Neural cell (in vitro differentiated cells): ENCODE measurements at regions not wholly inside any gene's neighbourhood (a gene's known extent, or its start where the extent isn't known, plus 50 kb on each side); places are given as distances from the start of the nearest gene placed in this dataset.

Experiments used
- H2AFZ ChIP-seq: fragments of 200-600, 300-800 bp; sonication (generic), shearing (Covaris generic); 2 replicates; pipeline ENCODE4 v1.6.0; 2014; ENCODE audit warnings: low read depth, mild to moderate bottlenecking, antibody characterized with exemption, low read length, moderate library complexity
- H3F3A ChIP-seq: fragments of 200-600 bp; shearing (Covaris generic); 2 replicates; pipeline ENCODE4 v1.6.1; 2016; ENCODE audit warnings: mild to moderate bottlenecking, moderate library complexity, mixed read lengths, antibody characterized with exemption, low read length; ENCODE audit not compliant: insufficient read depth, poor library complexity, severe bottlenecking
- H3K27ac ChIP-seq: fragments of 200-600, 300-800 bp; sonication (generic), shearing (Covaris generic); 2 replicates; pipeline ENCODE4 v1.5.1; 2014; ENCODE audit warnings: mild to moderate bottlenecking, low read length, moderate library complexity
- H3K27me3 ChIP-seq: fragments of 300-800, 200-600 bp; sonication (generic), shearing (Covaris generic); 2 replicates; pipeline ENCODE4 v1.6.0; 2014; ENCODE audit warnings: mild to moderate bottlenecking, low read depth, low read length, moderate library complexity; ENCODE audit not compliant: insufficient read depth
- H3K36me3 ChIP-seq: fragments of 300-800, 200-600 bp; sonication (generic), shearing (Covaris generic); 2 replicates; pipeline ENCODE4 v1.5.1; 2014; ENCODE audit warnings: mild to moderate bottlenecking, antibody characterized with exemption, low read length, moderate library complexity; ENCODE audit not compliant: insufficient read depth
- H3K4me2 ChIP-seq: fragments of 300-800, 200-600 bp; sonication (generic), shearing (Covaris generic); 2 replicates; pipeline ENCODE4 v1.6.0; 2014; ENCODE audit warnings: mild to moderate bottlenecking, low read length
- H3K4me3 ChIP-seq: fragments of 300-800, 200-600 bp; sonication (generic), shearing (Covaris generic); 2 replicates; pipeline ENCODE4 v1.5.1; 2014; ENCODE audit warnings: mild to moderate bottlenecking, low read length, moderate library complexity
- H3K79me2 ChIP-seq: fragments of 200-600 bp; shearing (Covaris generic); replicated peaks from 2 replicates; pipeline ENCODE4 v1.6.0; 2014; ENCODE audit warnings: mild to moderate bottlenecking, low read length, moderate library complexity; ENCODE audit not compliant: insufficient read depth
- H3K9ac ChIP-seq: fragments of 300-800, 200-600 bp; sonication (generic), shearing (Covaris generic); 2 replicates; pipeline ENCODE4 v1.6.1; 2016; ENCODE audit warnings: mild to moderate bottlenecking, low read length, mixed read lengths
- H3K9me2 ChIP-seq: fragments of 200-600 bp; shearing (Covaris generic); 2 replicates; pipeline ENCODE4 v1.6.1; 2016; ENCODE audit warnings: mild to moderate bottlenecking, low read length, mixed read lengths; ENCODE audit not compliant: insufficient read depth
- H3K9me3 ChIP-seq: fragments of 200-600, 300-800 bp; sonication (generic), shearing (Covaris generic); 2 replicates; pipeline ENCODE4 v1.6.1; 2016; ENCODE audit warnings: mild to moderate bottlenecking, mixed run types, low read length, moderate library complexity, mixed read lengths
- H4K20me1 ChIP-seq: fragments of 200-600 bp; shearing (Covaris generic); 2 replicates; pipeline ENCODE4 v1.6.1; 2016; ENCODE audit warnings: mild to moderate bottlenecking, mixed run types; ENCODE audit not compliant: insufficient read depth
- CTCF ChIP-seq: fragments of 450-650 bp; IDR thresholded peaks from 2 replicates; pipeline ENCODE4 v1.5.1; 2014; ENCODE audit warnings: antibody characterized with exemption, mild to moderate bottlenecking, moderate library complexity; ENCODE audit not compliant: poor library complexity, severe bottlenecking
- EP300 ChIP-seq: fragments of 450-650 bp; conservative IDR thresholded peaks from 2 replicates; pipeline ENCODE4 v1.6.1; 2014; ENCODE audit warnings: antibody characterized with exemption, mild to moderate bottlenecking, moderate library complexity; ENCODE audit not compliant: poor library complexity, severe bottlenecking
- EZH2 ChIP-seq: fragments of 200-600, 300-800 bp; shearing (Covaris generic), sonication (generic); IDR thresholded peaks from 2 replicates; pipeline ENCODE4 v1.6.1; 2014; ENCODE audit warnings: antibody characterized with exemption, low read length, borderline replicate concordance, mild to moderate bottlenecking; ENCODE audit not compliant: insufficient read depth, poor library complexity, severe bottlenecking
- MXI1 ChIP-seq: fragments of 450-650 bp; conservative IDR thresholded peaks from 2 replicates; pipeline ENCODE4 v1.6.1; 2014; ENCODE audit warnings: antibody characterized with exemption, mild to moderate bottlenecking; ENCODE audit not compliant: poor library complexity, severe bottlenecking
- POLR2AphosphoS5 ChIP-seq: IDR thresholded peaks from 2 replicates; pipeline ENCODE4 v1.6.1; 2012
- RAD21 ChIP-seq: fragments of 450-650 bp; conservative IDR thresholded peaks from 2 replicates; pipeline ENCODE4 v1.6.1; 2014; ENCODE audit warnings: antibody characterized with exemption, mild to moderate bottlenecking, moderate library complexity
- REST ChIP-seq: IDR thresholded peaks from 2 replicates; pipeline ENCODE4 v1.6.1; 2012; ENCODE audit warnings: borderline replicate concordance
- SMC3 ChIP-seq: fragments of 450-650 bp; conservative IDR thresholded peaks from 2 replicates; pipeline ENCODE4 v1.6.1; 2014; ENCODE audit warnings: antibody characterized with exemption, mild to moderate bottlenecking, moderate library complexity; ENCODE audit not compliant: poor library complexity
- TAF1 ChIP-seq: IDR thresholded peaks from 2 replicates; pipeline ENCODE4 v1.6.1; 2012; ENCODE audit warnings: low read depth

GRCh38 chr2:13537771-13538349, 821.1 kb downstream of the TRIB2 start:
- H3K27me3 ChIP-seq: no peaks in the 10 kb centered on the region
- no peaks in the 10 kb centered on the region for H3K79me2 ChIP-seq
- no peaks in the 10 kb centered on the region for H4K20me1 ChIP-seq
- H3K4me3 ChIP-seq: no peak overlapping the region
- no peak for TF ChIP-seq EZH2
- no peak for TF ChIP-seq REST
- TF ChIP-seq POLR2AphosphoS5: no peak
- no peak for TF ChIP-seq RAD21
- TF ChIP-seq TAF1: no peak
- no peak for TF ChIP-seq CTCF
- no peak for TF ChIP-seq SMC3
- no peak for TF ChIP-seq MXI1
- TF ChIP-seq EP300: no peak
- peaks cover 6% of the 10 kb centered on the region for H3F3A ChIP-seq
- no peaks in the 10 kb centered on the region for H3K9me3 ChIP-seq
- no peak overlapping the region for H3K4me2 ChIP-seq
- H3K9ac ChIP-seq: no peak overlapping the region
- peak overlapping the region; percentile 21 for H3K27ac ChIP-seq
- no peaks in the 10 kb centered on the region for H3K9me2 ChIP-seq
- H3K36me3 ChIP-seq: no peaks in the 10 kb centered on the region
- no peak overlapping the region for H2AFZ ChIP-seq

- no peaks in the 10 kb centered on the region for H3K79me2 ChIP-seq
- no peak overlapping the region for H2AFZ ChIP-seq
- no peak overlapping the region for H3K9ac ChIP-seq
- no peaks in the 10 kb centered on the region for H3K9me2 ChIP-seq
- peaks cover 6% of the 10 kb centered on the region for H3F3A ChIP-seq
- H3K27me3 ChIP-seq: no peaks in the 10 kb centered on the region
- H3K4me2 ChIP-seq: no peak overlapping the region
- H4K20me1 ChIP-seq: no peaks in the 10 kb centered on the region
- no peaks in the 10 kb centered on the region for H3K9me3 ChIP-seq
- H3K27ac ChIP-seq: peak overlapping the region; percentile 16
- peak; percentile 87 for TF ChIP-seq POLR2AphosphoS5
- TF ChIP-seq MXI1: no peak
- no peak for TF ChIP-seq SMC3
- TF ChIP-seq REST: peak; percentile 68
- no peak for TF ChIP-seq TAF1
- peak; percentile 47 for TF ChIP-seq EP300
- no peak for TF ChIP-seq EZH2
- H3K4me3 ChIP-seq: no peak overlapping the region
- no peaks in the 10 kb centered on the region for H3K36me3 ChIP-seq
Measured at GRCh38 chr2:13539296-13539695, 822.6 kb downstream of the TRIB2 start.
